MCF 10A (cell line): ENCODE measurements at regions not wholly inside any gene's neighbourhood (a gene's known extent, or its start where the extent isn't known, plus 50 kb on each side); places are given as distances from the start of the nearest gene placed in this dataset.
A peak's percentile ranks its signal among the peaks of the same experiment; 100 is the strongest.

ENCODE experiments used
- BruUV-seq: library from RNA; stranded (reverse); fragments of 400-500 nt; replicated peaks from 2 replicates; lab custom pipeline; 2021; lab: Mats Ljungman, UMichigan
- CTCF ChIA-PET: fragments of 300-600 bp; sonication (Branson Sonifier 250); formaldehyde crosslinking; extraction: SDS; loops from one replicate; lab custom pipeline; 2021; ENCODE audit warnings: antibody characterized with exemption, inconsistent platforms; lab: Yijun Ruan, JAX
- POLR2A ChIA-PET: fragments of 300-600, 350-650 bp; sonication (Branson Sonifier 250); formaldehyde crosslinking; extraction: SDS; loops from one replicate; lab custom pipeline; 2020; ENCODE audit warnings: antibody characterized with exemption, inconsistent platforms; lab: Yijun Ruan, JAX
- DNase-seq: peaks from one replicate; pipeline ENCODE4 v3.0.0-alpha.2; 2018; ENCODE audit not compliant: unreplicated experiment
- H3K27ac Mint-ChIP-seq: one replicate; pipeline ENCODE4 v1.8.0; 2022; ENCODE audit warnings: mild to moderate bottlenecking, low read depth, mixed read lengths; ENCODE audit not compliant: unreplicated experiment
- H3K27me3 Mint-ChIP-seq: one replicate; pipeline ENCODE4 v1.8.0; 2022; ENCODE audit warnings: mixed read lengths; ENCODE audit not compliant: insufficient read depth, unreplicated experiment
- H3K36me3 Mint-ChIP-seq: one replicate; pipeline ENCODE4 v1.8.0; 2022; ENCODE audit warnings: mild to moderate bottlenecking, moderate library complexity, mixed read lengths; ENCODE audit not compliant: insufficient read depth, unreplicated experiment
- H3K4me1 Mint-ChIP-seq: one replicate; pipeline ENCODE4 v1.8.0; 2022; ENCODE audit warnings: mixed read lengths; ENCODE audit not compliant: insufficient read depth, unreplicated experiment
- H3K4me3 Mint-ChIP-seq: one replicate; pipeline ENCODE4 v1.8.0; 2022; ENCODE audit warnings: mild to moderate bottlenecking, moderate library complexity, mixed read lengths; ENCODE audit not compliant: unreplicated experiment
- H3K9me3 Mint-ChIP-seq: one replicate; pipeline ENCODE4 v1.8.0; 2022; ENCODE audit warnings: mixed read lengths; ENCODE audit not compliant: unreplicated experiment
- intact Hi-C: fragments of 100-400 bp; cut with micrococcal nuclease; formaldehyde crosslinking; loops from 2 replicates; pipeline ENCODE4 v1.14.1; 2022
- TF ChIP-seq, protein P1 (sequence below): fragments of 200-600 bp; IDR thresholded peaks from one replicate; pipeline ENCODE4 v1.8.0; 2022; ENCODE audit warnings: antibody characterized with exemption, mild to moderate bottlenecking; ENCODE audit not compliant: unreplicated experiment

DNA sequence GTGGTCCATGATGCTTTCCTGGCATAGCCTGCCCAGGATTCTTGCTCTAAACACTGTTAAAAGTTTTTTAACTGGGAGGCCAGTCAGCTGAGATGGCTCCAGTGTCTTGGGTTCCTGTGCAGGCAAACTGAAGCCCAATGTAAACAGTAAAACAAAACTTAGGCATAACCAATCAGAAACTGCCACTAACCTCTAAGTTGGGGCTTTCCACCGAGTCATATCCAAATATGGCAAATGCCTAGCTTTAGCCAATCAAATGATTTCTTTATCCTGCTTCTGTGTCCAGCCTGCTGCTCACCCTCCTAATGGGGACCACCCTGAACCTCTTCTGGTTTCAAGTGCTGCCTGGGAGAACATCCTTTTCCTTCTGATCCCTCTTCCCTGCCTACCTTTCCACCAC lies 277.9 kb downstream of the EMP1 start:
- H3K4me1 Mint-ChIP-seq, result no peaks in the 10 kb centered on the region
- ChIA-PET POLR2A (no interaction called here), CTCF (interaction anchor here (0.7 to 1.6 kb wide), 3 partner anchors 195 to 711 kb away, joined by 3 to 4 read pairs (median 4); no protein-coding TSS in a partner anchor)
- TF ChIP-seq, protein P1, sequence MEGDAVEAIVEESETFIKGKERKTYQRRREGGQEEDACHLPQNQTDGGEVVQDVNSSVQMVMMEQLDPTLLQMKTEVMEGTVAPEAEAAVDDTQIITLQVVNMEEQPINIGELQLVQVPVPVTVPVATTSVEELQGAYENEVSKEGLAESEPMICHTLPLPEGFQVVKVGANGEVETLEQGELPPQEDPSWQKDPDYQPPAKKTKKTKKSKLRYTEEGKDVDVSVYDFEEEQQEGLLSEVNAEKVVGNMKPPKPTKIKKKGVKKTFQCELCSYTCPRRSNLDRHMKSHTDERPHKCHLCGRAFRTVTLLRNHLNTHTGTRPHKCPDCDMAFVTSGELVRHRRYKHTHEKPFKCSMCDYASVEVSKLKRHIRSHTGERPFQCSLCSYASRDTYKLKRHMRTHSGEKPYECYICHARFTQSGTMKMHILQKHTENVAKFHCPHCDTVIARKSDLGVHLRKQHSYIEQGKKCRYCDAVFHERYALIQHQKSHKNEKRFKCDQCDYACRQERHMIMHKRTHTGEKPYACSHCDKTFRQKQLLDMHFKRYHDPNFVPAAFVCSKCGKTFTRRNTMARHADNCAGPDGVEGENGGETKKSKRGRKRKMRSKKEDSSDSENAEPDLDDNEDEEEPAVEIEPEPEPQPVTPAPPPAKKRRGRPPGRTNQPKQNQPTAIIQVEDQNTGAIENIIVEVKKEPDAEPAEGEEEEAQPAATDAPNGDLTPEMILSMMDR, result no peak
- H3K4me3 Mint-ChIP-seq, result no peak overlapping the region
- intact Hi-C loops, result no loop called here
- BruUV-seq, result no TSS peak
- no peaks in the 10 kb centered on the region for H3K9me3 Mint-ChIP-seq
- H3K36me3 Mint-ChIP-seq, result no peaks in the 10 kb centered on the region
- no peak for DNase-seq
- peaks cover 20% of the 10 kb centered on the region for H3K27me3 Mint-ChIP-seq
- H3K27ac Mint-ChIP-seq, result no peak overlapping the region

DNA sequence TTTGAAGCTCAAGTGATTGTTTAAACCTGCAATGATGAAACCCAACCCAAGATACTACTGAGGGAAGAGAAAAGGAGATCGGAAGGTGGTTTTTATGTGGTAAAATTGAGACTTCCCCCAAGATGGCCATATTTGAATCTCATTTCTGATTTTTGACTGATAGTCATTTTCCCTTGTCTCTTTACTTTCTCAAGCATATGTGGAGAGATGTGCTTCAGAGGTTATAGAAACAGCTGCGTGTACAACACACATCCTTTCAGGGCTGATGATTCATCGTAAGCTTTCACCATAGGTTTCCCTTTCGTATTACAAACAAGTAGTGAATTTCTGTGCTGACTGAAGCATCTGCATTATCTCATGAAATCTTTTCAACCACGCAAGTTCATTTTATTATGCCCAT lies 276.2 kb downstream of the EMP1 start:
- H3K27me3 Mint-ChIP-seq, result peaks cover 37% of the 10 kb centered on the region
- H3K4me3 Mint-ChIP-seq, result no peak overlapping the region
- no peak overlapping the region for H3K27ac Mint-ChIP-seq
- BruUV-seq, result no TSS peak
- H3K36me3 Mint-ChIP-seq, result no peaks in the 10 kb centered on the region
- CTCF ChIA-PET, result interaction anchor here (0.6 to 1.6 kb wide), 3 partner anchors 110 to 580 kb away, joined by 3 to 4 read pairs (median 3); no protein-coding TSS in a partner anchor
- H3K9me3 Mint-ChIP-seq, result no peaks in the 10 kb centered on the region
- TF ChIP-seq, protein P1, result no peak
- no peaks in the 10 kb centered on the region for H3K4me1 Mint-ChIP-seq
- intact Hi-C loops, result no loop called here
- peak; percentile 35 for DNase-seq
- POLR2A ChIA-PET, result no interaction called here

DNA sequence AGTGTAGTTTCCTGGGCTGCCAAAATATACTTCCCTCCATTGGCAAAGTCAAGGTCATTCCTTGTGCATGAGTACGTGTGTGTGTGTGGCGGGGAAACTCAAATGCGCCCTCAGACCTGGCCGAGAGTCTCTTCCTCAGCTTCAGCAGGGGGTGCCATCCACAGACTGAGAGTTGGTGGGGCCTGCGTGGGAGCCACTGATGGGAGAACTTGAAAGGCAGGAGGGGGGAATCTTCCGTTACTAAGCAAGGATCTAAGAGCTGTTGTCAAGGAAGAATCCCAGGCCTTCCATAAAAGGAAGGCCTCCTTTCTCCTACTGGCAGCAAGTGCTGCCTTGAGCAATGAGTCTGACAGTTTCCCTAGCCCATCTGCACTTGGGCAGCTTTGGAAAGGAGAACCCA lies 274.9 kb downstream of the EMP1 start:
- Mint-ChIP-seq H3K4me3 (no peak overlapping the region), H3K36me3 (no peaks in the 10 kb centered on the region), H3K9me3 (no peaks in the 10 kb centered on the region), H3K4me1 (no peaks in the 10 kb centered on the region), H3K27me3 (peaks cover 36% of the 10 kb centered on the region), H3K27ac (no peak overlapping the region)
- CTCF ChIA-PET, result interaction anchor here (0.6 to 0.9 kb wide), 3 partner anchors 118 to 695 kb away, joined by 3 to 4 read pairs (median 3); no protein-coding TSS in a partner anchor
- POLR2A ChIA-PET, result no interaction called here
- DNase-seq, result no peak
- no TSS peak for BruUV-seq
- TF ChIP-seq, protein P1, result no peak
- intact Hi-C loops, result no loop called here

DNA sequence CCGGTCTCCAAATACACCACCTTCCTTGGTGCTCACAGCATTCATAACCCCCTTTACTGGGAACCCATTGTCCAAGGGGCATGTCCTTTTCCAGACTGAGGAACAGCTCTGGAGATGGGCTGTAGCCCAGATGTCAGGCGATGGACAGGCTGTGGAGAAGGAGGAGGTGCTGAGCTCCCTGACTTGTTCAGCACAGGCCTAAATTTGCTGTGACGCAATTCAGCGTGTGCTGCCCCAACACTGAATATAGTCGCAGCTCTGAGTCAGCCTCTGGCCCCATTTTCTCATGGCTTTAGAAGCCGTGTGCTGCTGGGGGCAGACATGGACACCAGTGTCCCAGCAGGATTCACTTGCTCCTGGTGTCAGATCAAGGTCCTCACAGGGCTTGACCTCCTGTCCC lies 269.1 kb downstream of the EMP1 start:
- ChIA-PET CTCF (no interaction called here), POLR2A (interaction anchor here (0.6 kb wide), 1 partner anchor 94 kb away, joined by 3 read pairs; no protein-coding TSS in a partner anchor)
- Mint-ChIP-seq H3K9me3 (no peaks in the 10 kb centered on the region), H3K4me3 (no peak overlapping the region), H3K27me3 (peaks cover 45% of the 10 kb centered on the region), H3K27ac (no peak overlapping the region), H3K4me1 (no peaks in the 10 kb centered on the region), H3K36me3 (no peaks in the 10 kb centered on the region)
- intact Hi-C loops, result no loop called here
- TF ChIP-seq, protein P1, result no peak
- DNase-seq, result peak; percentile 54
- BruUV-seq, result no TSS peak
